ENCODE measurements at regions not wholly inside any gene's neighbourhood (a gene's known extent, or its start where the extent isn't known, plus 50 kb on each side); places are given as distances from the start of the nearest gene placed in this dataset.

DNA sequence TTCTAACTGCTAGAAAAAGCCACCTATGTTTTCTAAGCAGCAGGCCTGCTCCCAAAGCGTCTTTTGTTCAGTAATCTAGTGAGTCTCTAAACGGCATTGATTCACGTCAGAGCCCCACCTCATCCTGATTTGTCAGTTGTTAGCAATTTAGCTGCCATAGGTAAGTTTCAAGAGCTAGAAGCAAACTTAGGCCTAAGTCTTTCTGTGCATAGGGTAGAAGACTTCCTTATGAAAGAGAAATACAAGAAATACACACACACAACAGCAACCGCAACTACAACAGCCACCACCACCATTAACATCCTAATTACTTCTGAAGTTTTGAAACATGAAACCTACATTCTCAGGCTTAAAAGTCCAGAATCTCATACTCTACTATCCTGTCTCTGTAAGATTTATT is 531.1 kb upstream of the SPANXN1 start:
- H3K9me3 Mint-ChIP-seq = no peaks in the 10 kb centered on the region
- DNase-seq (no peak), ATAC-seq (ENCODE audit: poor library complexity) (no peak)
- Histone ChIP-seq H3K27me3 (ENCODE audit: control insufficient read depth in 1 of 2, insufficient read depth in 2 of 2, low read length in 2 of 2) (no peaks in the 10 kb centered on the region), H3K4me1 (ENCODE audit: insufficient read depth, low read length) (no peaks in the 10 kb centered on the region), H3K9me3 (ENCODE audit: control insufficient read depth in 1 of 2, insufficient read depth in 1 of 2, low read length in 2 of 2) (peaks cover 0 to 3% of the 10 kb centered on the region in 2 experiments), H3K27ac (ENCODE audit: low read depth in 1 of 2, low read length in 2 of 2) (no peak overlapping the region), H3K36me3 (ENCODE audit: insufficient read depth, low read length) (no peaks in the 10 kb centered on the region), H3K4me3 (ENCODE audit: low read length) (no peak overlapping the region)
- TF ChIP-seq, protein P1, sequence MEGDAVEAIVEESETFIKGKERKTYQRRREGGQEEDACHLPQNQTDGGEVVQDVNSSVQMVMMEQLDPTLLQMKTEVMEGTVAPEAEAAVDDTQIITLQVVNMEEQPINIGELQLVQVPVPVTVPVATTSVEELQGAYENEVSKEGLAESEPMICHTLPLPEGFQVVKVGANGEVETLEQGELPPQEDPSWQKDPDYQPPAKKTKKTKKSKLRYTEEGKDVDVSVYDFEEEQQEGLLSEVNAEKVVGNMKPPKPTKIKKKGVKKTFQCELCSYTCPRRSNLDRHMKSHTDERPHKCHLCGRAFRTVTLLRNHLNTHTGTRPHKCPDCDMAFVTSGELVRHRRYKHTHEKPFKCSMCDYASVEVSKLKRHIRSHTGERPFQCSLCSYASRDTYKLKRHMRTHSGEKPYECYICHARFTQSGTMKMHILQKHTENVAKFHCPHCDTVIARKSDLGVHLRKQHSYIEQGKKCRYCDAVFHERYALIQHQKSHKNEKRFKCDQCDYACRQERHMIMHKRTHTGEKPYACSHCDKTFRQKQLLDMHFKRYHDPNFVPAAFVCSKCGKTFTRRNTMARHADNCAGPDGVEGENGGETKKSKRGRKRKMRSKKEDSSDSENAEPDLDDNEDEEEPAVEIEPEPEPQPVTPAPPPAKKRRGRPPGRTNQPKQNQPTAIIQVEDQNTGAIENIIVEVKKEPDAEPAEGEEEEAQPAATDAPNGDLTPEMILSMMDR (IDR thresholded peaks at IDR 0.05) = no peak
- no peak overlapping the region for H3K4me3 Mint-ChIP-seq
- ChIA-PET POLR2A (no interaction called here), CTCF (no interaction called here)
- H3K4me1 Mint-ChIP-seq (ENCODE audit: low read depth) = no peaks in the 10 kb centered on the region
- intact Hi-C loops (cut with DNase I, micrococcal nuclease) = no loop called here
- no peaks in the 10 kb centered on the region for H3K36me3 Mint-ChIP-seq (ENCODE audit: low read depth)
- H3K27me3 Mint-ChIP-seq = no peaks in the 10 kb centered on the region
- H3K27ac Mint-ChIP-seq = no peak overlapping the region

DNA sequence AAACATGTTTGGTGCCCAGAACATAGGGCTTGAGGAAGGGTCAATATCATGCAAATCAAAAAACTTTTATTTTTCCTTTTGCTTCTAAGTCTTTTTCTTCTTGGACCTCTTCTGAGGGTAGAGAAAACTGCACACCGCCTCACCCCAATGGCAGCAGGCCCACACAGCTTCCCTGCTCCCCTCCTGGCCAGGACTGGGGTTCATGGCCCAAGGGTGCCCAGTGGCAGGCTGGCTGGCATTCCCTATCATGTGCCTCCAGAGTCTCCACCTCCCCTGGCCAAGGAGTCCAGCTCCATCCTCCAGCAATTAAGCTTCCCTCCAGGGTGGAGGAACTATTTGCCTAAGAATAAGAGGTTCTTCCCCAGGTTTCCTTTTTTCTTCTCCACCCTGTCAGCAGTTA is 529.6 kb upstream of the SPANXN1 start:
- Mint-ChIP-seq H3K27ac (no peak overlapping the region), H3K36me3 (ENCODE audit: low read depth) (no peaks in the 10 kb centered on the region), H3K9me3 (no peaks in the 10 kb centered on the region), H3K4me3 (no peak overlapping the region), H3K27me3 (no peaks in the 10 kb centered on the region), H3K4me1 (ENCODE audit: low read depth) (no peaks in the 10 kb centered on the region)
- Histone ChIP-seq H3K27ac (ENCODE audit: low read depth in 1 of 2, low read length in 2 of 2) (no peak overlapping the region), H3K4me1 (ENCODE audit: insufficient read depth, low read length) (no peaks in the 10 kb centered on the region), H3K27me3 (ENCODE audit: control insufficient read depth in 1 of 2, insufficient read depth in 2 of 2, low read length in 2 of 2) (no peaks in the 10 kb centered on the region), H3K9me3 (ENCODE audit: control insufficient read depth in 1 of 2, insufficient read depth in 1 of 2, low read length in 2 of 2) (peaks cover 0 to 3% of the 10 kb centered on the region in 2 experiments), H3K4me3 (ENCODE audit: low read length) (no peak overlapping the region), H3K36me3 (ENCODE audit: insufficient read depth, low read length) (no peaks in the 10 kb centered on the region)
- CTCF ChIA-PET = no interaction called here
- TF ChIP-seq, protein P1 (IDR thresholded peaks at IDR 0.05) = no peak
- ATAC-seq (ENCODE audit: poor library complexity) = no peak
- intact Hi-C loops (cut with DNase I, micrococcal nuclease) = no loop called here
- POLR2A ChIA-PET = no interaction called here
- DNase-seq = no peak

DNA sequence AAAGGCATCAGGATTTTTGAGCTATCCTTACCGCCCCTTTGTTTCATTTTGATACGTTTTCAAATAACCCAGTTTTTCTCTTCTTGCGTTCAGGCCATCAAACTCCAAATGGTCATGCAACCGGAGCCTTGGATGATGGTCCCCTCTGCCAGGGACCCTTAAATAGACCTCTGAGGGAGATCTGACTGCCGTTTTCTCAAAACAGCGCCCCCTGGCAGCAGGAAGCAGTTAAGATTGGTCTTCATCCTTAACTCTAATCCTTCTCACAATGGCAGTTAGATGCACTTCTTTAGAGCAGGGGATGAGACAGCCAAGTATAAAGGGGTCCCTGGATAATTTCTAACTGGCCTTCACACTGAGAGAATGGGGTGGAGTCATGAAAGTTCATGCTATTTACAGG is 525.0 kb upstream of the SPANXN1 start:
- ATAC-seq (ENCODE audit: poor library complexity) (no peak), DNase-seq (no peak)
- ChIA-PET POLR2A (no interaction called here), CTCF (no interaction called here)
- H3K4me1 Mint-ChIP-seq (ENCODE audit: low read depth) = no peaks in the 10 kb centered on the region
- H3K36me3 ChIP-seq (ENCODE audit: insufficient read depth, low read length) = no peaks in the 10 kb centered on the region
- H3K27me3 ChIP-seq (ENCODE audit: control insufficient read depth in 1 of 2, insufficient read depth in 2 of 2, low read length in 2 of 2) = no peaks in the 10 kb centered on the region
- H3K9me3 Mint-ChIP-seq = no peaks in the 10 kb centered on the region
- H3K4me1 ChIP-seq (ENCODE audit: insufficient read depth, low read length) = no peaks in the 10 kb centered on the region
- TF ChIP-seq, protein P1 (IDR thresholded peaks at IDR 0.05) = no peak
- intact Hi-C loops (cut with DNase I, micrococcal nuclease) = no loop called here
- H3K27ac Mint-ChIP-seq = no peak overlapping the region
- H3K27me3 Mint-ChIP-seq = no peaks in the 10 kb centered on the region
- H3K4me3 ChIP-seq (ENCODE audit: low read length) = no peak overlapping the region
- no peak overlapping the region for H3K4me3 Mint-ChIP-seq
- H3K36me3 Mint-ChIP-seq (ENCODE audit: low read depth) = no peaks in the 10 kb centered on the region
- peaks cover 0 to 3% of the 10 kb centered on the region in 2 experiments for H3K9me3 ChIP-seq (ENCODE audit: control insufficient read depth in 1 of 2, insufficient read depth in 1 of 2, low read length in 2 of 2)
- H3K27ac ChIP-seq (ENCODE audit: low read depth in 1 of 2, low read length in 2 of 2) = no peak overlapping the region

Data from CD4-positive, alpha-beta T cell (primary cell).